IMR-90 (cell line): ENCODE measurements at regions not wholly inside any gene's neighbourhood (a gene's known extent, or its start where the extent isn't known, plus 50 kb on each side); places are given as distances from the start of the nearest gene placed in this dataset.
A peak's percentile ranks its signal among the peaks of the same experiment; 100 is the strongest.

Experiments used
- ATAC-seq: fragments of 200-7000 bp; cut with Tn5 transposase; 2 replicates; pipeline ENCODE4 v1.9.1; 2020; ENCODE audit warnings: low read depth, mild to moderate bottlenecking, moderate library complexity
- BruUV-seq: library from RNA; stranded (reverse); fragments of 400-500 nt; replicated peaks from 2 replicates; lab custom pipeline; 2021; lab: Mats Ljungman, UMichigan
- CTCF ChIA-PET: fragments of 300-600 bp; formaldehyde crosslinking; extraction: SDS; loops from one replicate; lab custom pipeline; 2021; ENCODE audit warnings: antibody characterized with exemption; lab: Yijun Ruan, JAX
- POLR2A ChIA-PET: fragments of 300-600 bp; sonication (Branson Sonifier 250); formaldehyde crosslinking; loops from one replicate; lab custom pipeline; 2022; ENCODE audit warnings: antibody characterized with exemption; ENCODE audit not compliant: unreplicated experiment; lab: Charles Lee
- DNase-seq: peaks from one replicate; pipeline ENCODE4 v3.0.0; 2013
- H2AFZ ChIP-seq: replicated peaks from 2 replicates; pipeline ENCODE3; 2013; ENCODE audit warnings: low read length, mild to moderate bottlenecking; ENCODE audit not compliant: poor library complexity
- H2AK5ac ChIP-seq: 2 replicates; pipeline ENCODE4 v1.6.1; 2013; ENCODE audit warnings: low read depth, low read length, inconsistent platforms
- H2AK9ac ChIP-seq: replicated peaks from 2 replicates; pipeline ENCODE3; 2013; ENCODE audit warnings: mild to moderate bottlenecking, low read depth, low read length, moderate library complexity; ENCODE audit not compliant: poor library complexity
- H2BK120ac ChIP-seq: 2 replicates; pipeline ENCODE4 v1.6.1; 2013; ENCODE audit warnings: low read depth, low read length, inconsistent platforms
- H2BK15ac ChIP-seq: 3 replicates; pipeline ENCODE4 v1.6.1; 2013; ENCODE audit warnings: low read depth, low read length, inconsistent platforms
- H2BK20ac ChIP-seq: 2 replicates; pipeline ENCODE4 v1.6.1; 2013; ENCODE audit warnings: low read depth, mild to moderate bottlenecking, inconsistent platforms, low read length, moderate library complexity
- H2BK5ac ChIP-seq: 2 replicates; pipeline ENCODE4 v1.6.1; 2013; ENCODE audit warnings: mild to moderate bottlenecking, low read depth, low read length, inconsistent platforms; ENCODE audit not compliant: poor library complexity, severe bottlenecking
- H3K14ac ChIP-seq: replicated peaks from 2 replicates; pipeline ENCODE4 v1.6.1; 2013; ENCODE audit warnings: low read depth, low read length, inconsistent platforms
- H3K18ac ChIP-seq: 2 replicates; pipeline ENCODE4 v1.6.1; 2013; ENCODE audit warnings: low read depth, low read length, control low read depth
- H3K23ac ChIP-seq: 2 replicates; pipeline ENCODE4 v1.6.1; 2013; ENCODE audit warnings: low read depth, low read length, inconsistent platforms
- H3K27ac ChIP-seq: 2 replicates; pipeline ENCODE4 v1.5.1; 2013; ENCODE audit warnings: mild to moderate bottlenecking, control low read depth, low read length; ENCODE audit not compliant: insufficient read depth
- H3K27me3 ChIP-seq: 2 replicates; pipeline ENCODE4 v1.6.1; 2013; ENCODE audit warnings: low read length; ENCODE audit not compliant: control insufficient read depth, insufficient read depth
- H3K36me3 ChIP-seq: 2 replicates; pipeline ENCODE4 v1.6.1; 2013; ENCODE audit warnings: low read length, mixed read lengths; ENCODE audit not compliant: control insufficient read depth, insufficient read depth
- H3K4ac ChIP-seq: 2 replicates; pipeline ENCODE4 v1.6.1; 2013; ENCODE audit warnings: low read depth, low read length, inconsistent platforms
- H3K4me1 ChIP-seq: 2 replicates; pipeline ENCODE4 v1.6.1; 2013; ENCODE audit warnings: low read length, mixed read lengths; ENCODE audit not compliant: control insufficient read depth, insufficient read depth
- H3K4me2 ChIP-seq: 2 replicates; pipeline ENCODE4 v1.6.1; 2013; ENCODE audit warnings: low read depth, mild to moderate bottlenecking, control low read depth, low read length, moderate library complexity
- H3K4me3 ChIP-seq: 2 replicates; pipeline ENCODE4 v1.5.1; 2013; ENCODE audit warnings: low read depth, mild to moderate bottlenecking, control low read depth, low read length, moderate library complexity; ENCODE audit not compliant: insufficient read depth
- H3K56ac ChIP-seq: 2 replicates; pipeline ENCODE4 v1.6.1; 2013; ENCODE audit warnings: low read length, inconsistent platforms; ENCODE audit not compliant: insufficient read depth; ENCODE audit errors: extremely low read depth
- H3K79me1 ChIP-seq, 2 experiments: 2 replicates each; pipeline ENCODE4 v1.6.1; 2013; ENCODE audit warnings: low read length in 2 of 2, inconsistent platforms in 1 of 2, low read depth in 1 of 2
- H3K9ac ChIP-seq: 2 replicates; pipeline ENCODE4 v1.6.1; 2013; ENCODE audit warnings: low read depth, low read length, control low read depth
- H3K9me1 ChIP-seq: 2 replicates; pipeline ENCODE4 v1.6.1; 2013; ENCODE audit warnings: low read length, inconsistent platforms; ENCODE audit not compliant: insufficient read depth
- H3K9me3 ChIP-seq: 2 replicates; pipeline ENCODE4 v1.6.1; 2013; ENCODE audit warnings: low read length; ENCODE audit not compliant: control insufficient read depth, insufficient read depth
- H4K20me1 ChIP-seq: 2 replicates; pipeline ENCODE4 v1.6.1; 2013; ENCODE audit warnings: low read length, inconsistent platforms; ENCODE audit not compliant: insufficient read depth
- H4K5ac ChIP-seq: 2 replicates; pipeline ENCODE4 v1.6.1; 2013; ENCODE audit warnings: mild to moderate bottlenecking, low read depth, low read length, control low read depth
- H4K8ac ChIP-seq, 2 experiments: 2 replicates each; pipeline ENCODE4 v1.6.1; 2013; ENCODE audit warnings: low read depth in 2 of 2, low read length in 2 of 2, control low read depth in 1 of 2, inconsistent platforms in 1 of 2
- H4K91ac ChIP-seq: 2 replicates; pipeline ENCODE4 v1.6.1; 2013; ENCODE audit warnings: low read depth, low read length, inconsistent platforms; ENCODE audit not compliant: insufficient read depth
- CHD1 ChIP-seq: IDR thresholded peaks from 2 replicates; pipeline ENCODE4 v1.6.1; 2012; ENCODE audit warnings: low read depth, low read length, improper control_type of control experiment
- FOS ChIP-seq: fragments of 150-350 bp; IDR thresholded peaks from 2 replicates; pipeline ENCODE4 v1.6.1; 2016; ENCODE audit warnings: low read depth, low read length
- MAFK ChIP-seq: IDR thresholded peaks from 2 replicates; pipeline ENCODE4 v1.6.1; 2012; ENCODE audit warnings: low read depth, low read length, improper control_type of control experiment
- WGBS, 2 experiments: methylation state at CpG; one replicate each; pipeline versions ENCODE4 v1.1.5 to v1.1.7; 2013; ENCODE audit warnings: missing lambda C conversion rate in 2 of 2; ENCODE audit not compliant: insufficient read length in 1 of 2; ENCODE audit errors: extremely low coverage in 2 of 2; 5-methylcytosine and 5-hydroxymethylcytosine counted together
- dilution Hi-C: fragments of 300-500 bp; cut with HindIII; formaldehyde crosslinking; loops from one replicate; pipeline ENCODE4 v1.14.3; 2018; ENCODE audit warnings: low sequenced_read_pairs; ENCODE audit not compliant: unreplicated experiment
- in situ Hi-C: fragments of 300-500 bp; cut with MboI; formaldehyde crosslinking; loops from 3 replicates; pipeline ENCODE4 v1.14.3; 2019; ENCODE audit warnings: low sequenced_read_pairs, inconsistent platforms, mixed read lengths
- intact Hi-C: fragments of 100-400 bp; cut with micrococcal nuclease; formaldehyde crosslinking; loops from 2 replicates; pipeline ENCODE4 v1.10.0; 2022

- Histone ChIP-seq H3K27me3 (no peaks in the 10 kb centered on the region), H2AFZ (no peak overlapping the region), H2BK20ac (no peak overlapping the region), H3K56ac (no peak overlapping the region), H4K91ac (no peak overlapping the region), H3K4ac (no peak overlapping the region), H3K4me2 (no peak overlapping the region), H3K27ac (no peak overlapping the region), H3K14ac (no peak overlapping the region), H2BK5ac (no peak overlapping the region), H3K9me3 (peaks cover 8% of the 10 kb centered on the region), H2BK15ac (0 out of 3 replicates have a peak overlapping the region, but pooled peaks have one; percentile 14), H3K23ac (no peak overlapping the region), H2AK5ac (no peak overlapping the region), H4K8ac (no peak overlapping the region), H3K4me1 (no peaks in the 10 kb centered on the region), H3K18ac (no peak overlapping the region), H3K9me1 (no peaks in the 10 kb centered on the region), H2BK120ac (no peak overlapping the region), H3K4me3 (no peak overlapping the region), H4K5ac (no peak overlapping the region), H4K20me1 (no peaks in the 10 kb centered on the region), H3K79me1 (no peaks in the 10 kb centered on the region), H3K36me3 (no peaks in the 10 kb centered on the region), H3K9ac (no peak overlapping the region), H2AK9ac (no peak overlapping the region)
- CTCF ChIA-PET: no interaction called here
- POLR2A ChIA-PET: no interaction called here
- intact Hi-C loops: no loop called here
- dilution Hi-C loops: no loop called here
- ATAC-seq: no peak
- peak; percentile 17 for DNase-seq
- no TSS peak for BruUV-seq
- no CpG with 5 or more reads among the region's 5 CpGs for WGBS, 2 experiments
- in situ Hi-C loops: no loop called here
- TF ChIP-seq CHD1 (no peak), FOS (no peak), MAFK (peak; percentile 94)
Observed at GRCh38 chr3:106247902-106248684, 379.3 kb upstream of the CBLB start.
